GM19324 (cell line): ENCODE measurements at regions not wholly inside any gene's neighbourhood (a gene's known extent, or its start where the extent isn't known, plus 50 kb on each side); places are given as distances from the start of the nearest gene placed in this dataset.
A peak's percentile ranks its signal among the peaks of the same experiment; 100 is the strongest.

Experiments
- ATAC-seq: cut with Tn5 transposase; IDR thresholded peaks from one replicate; pipeline ENCODE4 v1.9.1; 2021; ENCODE audit warnings: mild to moderate bottlenecking, moderate library complexity; ENCODE audit not compliant: unreplicated experiment, low FRiP score

GRCh38 chr1:194342484-194343262 is 1156.3 kb upstream of the B3GALT2 start:
- ATAC-seq, result no peak

GRCh38 chr1:194341587-194341986 is 1155.2 kb upstream of the B3GALT2 start:
- no peak for ATAC-seq

DNA sequence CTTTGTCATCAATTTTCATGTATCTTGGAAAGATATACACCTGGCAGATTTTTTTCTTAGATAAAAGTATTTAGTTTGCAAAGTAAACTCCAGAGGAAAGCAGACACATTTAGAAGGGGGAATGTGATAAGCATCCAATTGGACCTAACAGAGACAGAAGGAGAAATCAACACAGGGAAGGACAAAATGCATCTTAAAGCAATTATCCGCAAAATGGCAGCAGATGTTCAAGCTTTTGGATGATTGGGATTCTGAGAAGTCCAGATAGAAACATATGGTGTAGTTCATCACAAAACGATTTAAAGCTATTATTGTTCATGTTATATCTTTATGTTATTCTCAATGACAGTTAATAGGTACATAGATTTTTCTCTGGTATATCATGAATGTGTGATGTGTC is 1153.1 kb upstream of the B3GALT2 start:
- no peak for ATAC-seq

DNA sequence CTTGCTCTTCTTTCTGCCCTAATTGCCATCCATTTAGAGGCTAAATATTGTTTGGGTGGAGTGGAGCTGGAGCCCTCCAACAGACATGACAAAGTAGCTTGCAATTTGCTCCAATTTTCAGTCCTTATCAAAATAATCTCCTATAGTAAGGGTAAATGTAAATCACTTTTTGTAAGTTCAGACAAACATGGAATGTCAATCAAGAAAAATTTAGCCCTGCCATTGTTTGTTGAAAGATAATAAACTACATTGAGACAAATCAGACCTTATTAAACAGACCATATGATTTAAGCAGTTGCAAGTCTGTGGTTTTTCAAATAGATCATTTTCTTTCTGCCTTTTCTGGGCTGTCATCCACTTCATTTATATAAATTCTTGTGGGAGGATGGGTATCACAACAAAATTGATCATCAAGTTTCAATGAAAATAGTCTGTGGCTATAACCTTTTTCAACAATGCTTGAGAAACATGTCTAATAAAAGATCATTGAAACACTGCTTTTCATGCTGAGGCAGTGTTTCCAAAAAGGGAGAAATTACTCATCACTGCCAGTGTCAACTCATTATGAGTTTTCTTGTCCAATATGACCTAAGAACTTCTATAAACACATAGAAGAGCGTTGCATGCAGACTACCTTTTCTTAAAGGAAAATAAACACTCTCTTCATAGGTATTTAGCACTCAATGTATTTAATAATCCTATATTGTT is 1152.0 kb upstream of the B3GALT2 start:
- ATAC-seq, result no peak

DNA sequence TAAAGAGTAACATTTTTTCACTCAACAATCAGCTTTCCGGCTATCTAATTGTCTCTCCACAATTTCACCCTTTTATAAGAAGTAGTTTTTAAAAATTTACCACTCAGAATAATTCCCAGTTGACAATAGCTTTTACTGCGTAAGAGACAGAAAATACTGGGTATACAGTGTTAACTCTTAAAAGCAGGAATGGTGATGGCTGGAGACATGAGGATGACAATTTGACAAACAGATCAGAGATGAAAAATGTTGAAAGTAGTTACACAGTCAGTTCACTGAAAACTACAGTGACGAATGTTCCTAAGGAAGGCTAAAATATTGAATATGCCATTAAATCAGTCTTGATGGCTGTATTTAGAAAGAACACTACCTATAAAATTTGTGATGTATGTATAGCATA is 1146.8 kb upstream of the B3GALT2 start:
- ATAC-seq, result no peak

DNA sequence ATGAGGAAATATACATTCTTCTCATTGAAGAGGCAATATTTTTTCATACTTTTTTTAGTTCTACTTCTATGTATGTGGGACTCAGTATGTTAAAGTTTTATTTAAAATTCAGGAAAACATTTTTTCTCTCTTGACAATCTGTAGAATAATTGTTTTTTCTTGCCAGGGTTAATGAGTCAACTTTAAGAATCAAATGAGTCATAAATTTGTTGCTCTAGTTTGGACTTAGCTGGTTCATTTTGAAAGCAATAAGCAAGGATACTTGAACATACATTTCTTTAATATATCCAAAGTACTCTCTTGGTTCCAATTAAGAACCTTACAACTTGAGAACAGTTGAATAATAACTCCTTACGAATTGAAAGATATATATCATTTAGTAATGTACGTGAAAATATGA is 1145.3 kb upstream of the B3GALT2 start:
- ATAC-seq, result no peak

DNA sequence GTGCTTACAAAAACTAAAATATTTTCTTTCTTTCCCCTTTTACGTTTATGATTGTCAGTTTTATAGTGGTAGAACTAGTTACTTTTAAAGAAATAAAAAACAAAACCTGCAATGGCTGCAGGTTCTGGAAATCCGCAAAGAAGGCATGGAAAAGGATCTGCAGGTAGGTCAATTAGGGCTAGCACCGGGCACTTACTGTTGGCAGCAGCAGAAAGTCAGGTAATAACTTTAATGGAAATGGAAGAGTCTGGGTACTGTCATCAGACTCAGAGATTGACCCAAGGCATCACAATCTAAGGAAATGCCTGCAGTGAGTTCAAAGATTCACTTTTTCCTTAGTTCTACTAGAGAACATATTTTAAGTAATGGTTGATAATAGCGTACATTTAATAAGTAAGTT is 1136.3 kb upstream of the B3GALT2 start:
- ATAC-seq, result no peak

DNA sequence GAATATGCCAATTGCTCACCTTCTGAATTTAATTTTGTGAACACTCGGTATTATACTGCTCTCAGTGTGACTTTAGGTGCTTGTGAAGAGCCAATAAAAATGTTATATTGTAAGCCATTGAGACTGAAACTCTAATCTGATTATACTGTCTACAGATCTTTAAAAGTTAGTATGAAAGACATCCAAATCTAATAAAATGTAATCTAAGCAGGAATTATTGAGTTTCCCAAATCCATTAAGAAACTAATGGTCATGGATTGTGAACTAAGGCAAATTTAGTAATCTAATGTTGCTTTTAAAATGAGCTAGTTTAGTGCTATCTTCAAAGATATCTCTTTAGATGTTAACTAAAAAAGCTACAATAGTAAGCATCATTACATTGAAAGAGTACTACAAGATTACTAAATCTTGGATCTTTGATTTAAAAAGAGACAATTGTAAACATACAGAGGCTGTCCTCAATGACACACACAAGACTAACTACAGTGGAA is 1132.4 kb upstream of the B3GALT2 start:
- no peak for ATAC-seq

DNA sequence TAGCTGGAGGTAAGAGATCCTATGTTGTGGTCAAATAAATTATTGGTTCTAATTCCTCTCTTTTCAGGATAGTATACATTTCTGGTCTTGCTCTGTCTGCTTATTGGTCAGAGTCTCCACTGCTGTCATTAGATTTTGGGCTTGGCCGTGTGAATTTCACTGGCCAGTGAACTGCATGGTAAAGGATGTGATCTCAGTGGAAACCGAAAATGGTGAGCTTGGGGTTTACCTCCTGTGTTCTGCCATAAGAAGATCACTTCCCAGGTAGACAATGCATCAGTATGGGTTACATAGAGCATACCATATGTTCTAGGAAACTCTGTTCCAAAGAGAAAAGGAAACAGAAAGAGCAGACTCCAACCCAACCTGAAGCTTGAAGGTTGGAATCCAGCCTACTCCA is 1123.3 kb upstream of the B3GALT2 start:
- ATAC-seq, result no peak

- ATAC-seq, result no peak
Observed at GRCh38 chr1:194309269-194309668, 1122.9 kb upstream of the B3GALT2 start.

- ATAC-seq, result no peak
Observed at GRCh38 chr1:194300776-194301175, 1114.4 kb upstream of the B3GALT2 start.

DNA sequence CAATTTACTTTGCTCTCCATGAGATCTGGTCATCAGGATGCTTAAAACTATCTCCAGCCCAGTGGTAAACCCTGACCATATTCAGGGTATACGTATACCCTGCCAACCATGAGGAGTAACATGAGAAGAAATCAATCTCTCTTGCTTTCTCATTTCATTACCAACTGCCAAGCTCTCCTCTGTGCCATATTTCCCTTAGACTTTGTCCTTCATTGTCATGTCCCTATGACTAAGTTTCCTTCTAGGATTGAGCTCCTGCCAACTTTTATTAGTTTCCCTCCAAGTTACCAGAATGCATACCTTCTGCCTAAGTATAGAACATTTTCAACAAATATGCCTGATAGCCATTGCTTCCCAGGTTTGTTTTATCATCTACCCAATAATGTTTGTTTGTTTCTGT is 1113.9 kb upstream of the B3GALT2 start:
- ATAC-seq, result no peak

DNA sequence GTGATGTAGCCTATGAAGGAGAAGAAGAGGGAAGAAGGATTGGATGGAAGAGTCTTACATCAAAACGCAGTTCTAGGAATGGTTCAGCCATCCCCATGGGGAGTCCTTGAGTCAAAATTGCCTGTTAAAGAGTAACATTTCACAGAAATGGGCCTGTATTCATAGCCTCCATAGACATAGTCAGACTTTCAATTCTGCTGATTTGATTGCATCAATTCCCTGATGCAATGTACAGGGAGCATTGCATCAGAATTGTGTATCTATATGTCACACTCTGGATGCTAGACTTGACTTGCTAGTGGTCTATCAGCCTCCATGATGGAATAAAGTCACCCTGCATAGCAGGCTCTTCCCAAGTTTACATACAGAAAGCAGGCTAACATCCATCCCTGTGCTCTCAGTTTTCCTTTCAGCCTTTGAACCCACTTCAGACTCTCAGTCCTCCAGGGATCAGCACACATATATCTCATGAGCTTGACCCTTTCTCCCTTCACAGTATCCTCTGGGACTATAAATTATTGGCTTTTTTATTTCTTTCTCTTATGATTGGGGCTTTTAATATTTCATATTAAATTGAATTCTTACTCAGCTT is 1111.7 kb upstream of the B3GALT2 start:
- no peak for ATAC-seq

- ATAC-seq, result no peak
Observed at GRCh38 chr1:194297094-194297493, 1110.7 kb upstream of the B3GALT2 start.

DNA sequence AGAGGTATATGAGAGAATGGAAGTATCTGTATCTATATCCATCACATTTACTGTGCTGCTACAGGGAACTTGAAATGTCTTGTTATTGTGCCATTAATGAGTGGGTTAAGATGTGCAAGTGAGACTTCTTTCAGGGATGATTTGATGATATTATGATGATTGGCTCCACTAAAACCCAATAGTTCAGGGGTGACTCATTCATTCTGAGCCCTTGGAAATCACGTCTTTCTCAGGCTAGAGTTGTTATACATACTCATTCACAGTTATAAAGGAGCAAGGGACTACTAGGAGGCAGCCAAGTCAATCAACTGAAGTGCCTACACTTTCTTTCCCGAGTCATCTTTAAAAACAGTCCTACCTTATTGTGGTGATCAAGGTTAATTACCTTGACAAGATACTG is 1109.8 kb upstream of the B3GALT2 start:
- no peak for ATAC-seq

GRCh38 chr1:194295685-194296084 is 1109.3 kb upstream of the B3GALT2 start:
- ATAC-seq, result peak; percentile 83

GRCh38 chr1:194293851-194294405 is 1107.5 kb upstream of the B3GALT2 start:
- ATAC-seq, result no peak

- no peak for ATAC-seq
Observed at GRCh38 chr1:194292966-194293365, 1106.6 kb upstream of the B3GALT2 start.

GRCh38 chr1:194289569-194290266 is 1103.3 kb upstream of the B3GALT2 start:
- ATAC-seq, result peak; percentile 93

DNA sequence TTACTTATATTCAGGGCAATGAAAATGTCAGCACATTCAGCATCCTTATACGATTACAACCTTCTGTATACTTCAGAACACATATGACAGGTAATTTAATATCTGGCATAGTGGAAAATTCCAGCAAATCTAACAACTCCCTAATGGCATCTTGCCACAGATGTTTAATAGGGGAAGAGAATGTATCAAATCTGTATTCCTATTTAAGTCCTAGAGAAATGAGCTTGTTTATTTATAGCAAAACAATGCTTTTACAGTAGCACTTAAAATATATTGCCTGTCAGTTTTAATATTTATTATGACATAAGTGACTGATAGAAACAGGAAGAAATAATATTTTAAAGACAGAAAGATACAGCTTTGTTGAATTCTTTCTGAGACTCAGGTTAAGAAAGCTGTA is 1101.8 kb upstream of the B3GALT2 start:
- ATAC-seq, result no peak

- no peak for ATAC-seq
Observed at GRCh38 chr1:194281376-194281775, 1095.0 kb upstream of the B3GALT2 start.
